NCI-H82 treated with DMSO at 0.1 percent for 48 hours (cell line): ENCODE measurements at regions not wholly inside any gene's neighbourhood (a gene's known extent, or its start where the extent isn't known, plus 50 kb on each side); places are given as distances from the start of the nearest gene placed in this dataset.

Experiments used
- DNase-seq: peaks from one replicate; lab custom pipeline; 2025; ENCODE audit not compliant: unreplicated experiment; lab: John Stamatoyannopoulos, UW

- no peak for DNase-seq
Measured at GRCh38 chr10:131785121-131785460, 115.7 kb upstream of the PPP2R2D start.

GRCh38 chr10:131786756-131787605 is 113.8 kb upstream of the PPP2R2D start:
- no peak for DNase-seq

GRCh38 chr10:131787961-131788360 is 112.8 kb upstream of the PPP2R2D start:
- DNase-seq, result no peak

GRCh38 chr10:131788386-131788785 is 112.4 kb upstream of the PPP2R2D start:
- DNase-seq, result no peak

- no peak for DNase-seq
Measured at GRCh38 chr10:131789516-131789915, 111.3 kb upstream of the PPP2R2D start.

- DNase-seq, result no peak
Measured at GRCh38 chr10:131790021-131790420, 110.8 kb upstream of the PPP2R2D start.

GRCh38 chr10:131792011-131792651 is 108.7 kb upstream of the PPP2R2D start:
- DNase-seq, result no peak

GRCh38 chr10:131792809-131793208 is 108.0 kb upstream of the PPP2R2D start:
- no peak for DNase-seq

GRCh38 chr10:131795761-131796160 is 105.0 kb upstream of the PPP2R2D start:
- DNase-seq, result no peak

GRCh38 chr10:131797626-131798025 is 103.2 kb upstream of the PPP2R2D start:
- DNase-seq, result no peak

GRCh38 chr10:131799429-131799828 is 101.4 kb upstream of the PPP2R2D start:
- DNase-seq, result no peak

GRCh38 chr10:131802156-131802915 is 98.5 kb upstream of the PPP2R2D start:
- no peak for DNase-seq

GRCh38 chr10:131802996-131803395 is 97.8 kb upstream of the PPP2R2D start:
- DNase-seq, result peak; percentile 18

GRCh38 chr10:131803860-131804425 is 96.9 kb upstream of the PPP2R2D start:
- DNase-seq, result no peak

GRCh38 chr10:131804551-131805295 is 96.1 kb upstream of the PPP2R2D start:
- no peak for DNase-seq

GRCh38 chr10:131805696-131806095 is 95.1 kb upstream of the PPP2R2D start:
- no peak for DNase-seq

- DNase-seq, result no peak
Measured at GRCh38 chr10:131806146-131806545, 94.7 kb upstream of the PPP2R2D start.

GRCh38 chr10:131806646-131807317 is 94.0 kb upstream of the PPP2R2D start:
- no peak for DNase-seq

- DNase-seq, result no peak
Measured at GRCh38 chr10:131808370-131808930, 92.4 kb upstream of the PPP2R2D start.
